VCaP (cell line): ENCODE measurements at regions not wholly inside any gene's neighbourhood (a gene's known extent, or its start where the extent isn't known, plus 50 kb on each side); places are given as distances from the start of the nearest gene placed in this dataset.

Experiments used
- H3K27ac ChIP-seq: fragments of 450-650 bp; 2 replicates; pipeline ENCODE4 v1.5.1; 2017
- CTCF ChIP-seq: fragments of 450-650 bp; conservative IDR thresholded peaks from 2 replicates; pipeline ENCODE4 v1.5.1; 2017; ENCODE audit warnings: mild to moderate bottlenecking, moderate library complexity

DNA sequence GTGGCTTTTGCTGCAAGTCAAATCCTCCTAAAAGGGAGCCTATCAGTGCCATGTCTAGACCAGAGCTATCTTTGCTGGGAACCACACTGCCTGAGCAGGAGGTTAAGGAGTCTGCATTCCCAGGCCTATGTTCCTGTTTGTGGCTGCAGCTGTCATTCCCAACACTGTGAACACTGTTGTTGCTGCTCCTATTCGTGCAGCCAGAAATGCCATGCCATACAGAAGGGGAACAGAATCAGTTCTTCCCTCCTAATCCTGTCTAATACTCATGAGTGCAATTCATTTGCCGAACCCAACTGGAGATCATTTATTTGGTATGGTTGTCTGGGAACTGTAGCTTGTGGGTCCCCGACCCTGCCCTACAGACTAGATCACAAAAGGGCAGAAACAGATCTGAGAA, 406.5 kb upstream of the GJE1 start:
- H3K27ac ChIP-seq: no peak overlapping the region

GRCh38 chr6:141724731-141725130, 408.0 kb upstream of the GJE1 start:
- TF ChIP-seq CTCF: no peak
- no peak overlapping the region for H3K27ac ChIP-seq

More for the DNA sequence above, 406.5 kb upstream of the GJE1 start:
- no peak for TF ChIP-seq CTCF

DNA sequence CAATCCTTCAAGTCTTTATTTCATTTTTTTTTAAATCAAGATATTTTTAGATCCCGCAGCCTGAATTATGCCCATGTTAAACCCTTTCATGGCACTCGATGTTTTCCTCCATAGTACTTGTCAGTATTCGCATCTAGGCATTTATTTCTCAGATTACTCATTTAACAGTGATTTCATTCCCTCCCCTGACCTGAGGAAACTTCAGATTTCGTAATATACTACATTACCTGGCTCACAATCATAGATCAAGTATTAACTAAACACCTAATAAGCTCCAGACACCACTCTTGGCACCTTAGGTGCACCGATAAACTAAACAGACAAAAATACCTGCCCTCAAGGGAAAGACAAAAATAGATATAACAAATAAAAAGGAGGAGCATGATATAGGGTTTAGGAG, 413.2 kb upstream of the GJE1 start:
- no peak for TF ChIP-seq CTCF
- no peak overlapping the region for H3K27ac ChIP-seq

DNA sequence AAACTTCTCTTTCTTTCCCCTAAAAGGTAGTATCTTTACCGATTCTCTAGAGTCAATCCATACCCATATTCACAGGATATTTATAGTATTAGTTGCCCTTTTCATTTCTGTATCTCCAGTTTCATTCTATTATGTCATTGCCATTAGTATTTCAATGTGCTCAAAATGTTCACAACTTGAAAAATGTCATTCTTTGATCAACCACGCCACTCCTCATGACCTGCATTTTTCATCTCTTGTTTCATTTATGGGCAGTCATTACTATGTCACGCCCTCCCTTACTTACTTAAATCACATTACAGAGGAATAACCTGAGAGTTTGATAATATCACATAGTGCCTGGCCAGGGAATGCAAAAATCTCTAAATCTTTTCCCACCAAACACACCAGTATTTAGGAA, 427.3 kb upstream of the GJE1 start:
- no peak for TF ChIP-seq CTCF
- no peak overlapping the region for H3K27ac ChIP-seq

- no peak overlapping the region for H3K27ac ChIP-seq
- TF ChIP-seq CTCF: no peak
These were observed 428.6 kb upstream of the GJE1 start for GRCh38 chr6:141704151-141704550.

DNA sequence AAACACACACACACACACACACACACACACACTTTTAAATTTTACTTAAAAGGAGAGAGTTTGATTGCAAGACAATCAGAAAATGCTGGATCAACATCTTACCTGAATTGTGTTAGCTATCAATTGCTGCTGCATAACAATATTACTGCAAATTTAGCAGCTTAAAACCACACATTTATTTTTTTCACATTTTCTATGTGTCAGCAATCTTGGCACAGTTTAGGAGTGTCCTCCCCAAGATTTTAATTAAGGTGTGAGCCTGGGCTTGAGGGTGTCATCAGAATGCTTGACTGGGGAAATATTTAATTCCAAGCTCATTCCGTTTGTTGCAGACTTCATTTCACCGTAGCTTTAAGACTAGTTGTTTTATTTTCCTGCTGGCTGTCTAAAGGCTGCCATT, 431.0 kb upstream of the GJE1 start:
- no peak for TF ChIP-seq CTCF
- H3K27ac ChIP-seq: no peak overlapping the region

GRCh38 chr6:141700819-141701218, 431.9 kb upstream of the GJE1 start:
- no peak for TF ChIP-seq CTCF
- H3K27ac ChIP-seq: no peak overlapping the region

- no peak for TF ChIP-seq CTCF
- H3K27ac ChIP-seq: no peak overlapping the region
These were observed 443.8 kb upstream of the GJE1 start for GRCh38 chr6:141688916-141689315.
